Stimulated activated naive CD8-positive, alpha-beta T cell treated with anti-CD3 and anti-CD28 coated beads, Interleukin-15, amount 100 ng/mL, for 72 hours (primary cell): ENCODE measurements at regions not wholly inside any gene's neighbourhood (a gene's known extent, or its start where the extent isn't known, plus 50 kb on each side); places are given as distances from the start of the nearest gene placed in this dataset.
"Not testable (repeated sequence)": the region's sequence is repeated elsewhere in the genome, so short reads cannot be mapped to it uniquely, and the experiment has no call there.

Experiments
- ATAC-seq: fragments of 150-1000 bp; cut with Tn5 transposase; 2 replicates; pipeline ENCODE4 v1.10.0; 2021; ENCODE audit warnings: mild to moderate bottlenecking, moderate library complexity
- DNase-seq, 2 donors: peaks; one replicate each; pipeline ENCODE4 v3.0.0; 2021 to 2022
- H3K27ac Mint-ChIP-seq, 2 donors: one replicate each; pipeline ENCODE4 v1.8.0; 2022; ENCODE audit warnings: mild to moderate bottlenecking in 2 of 2, mixed read lengths in 2 of 2, moderate library complexity in 2 of 2
- H3K27me3 Mint-ChIP-seq: one replicate; pipeline ENCODE4 v1.8.0; 2022; ENCODE audit warnings: mixed read lengths
- H3K4me1 Mint-ChIP-seq: one replicate; pipeline ENCODE4 v1.8.0; 2022; ENCODE audit warnings: mild to moderate bottlenecking, mixed read lengths
- H3K4me3 Mint-ChIP-seq, 2 donors: one replicate each; pipeline ENCODE4 v1.8.0; 2022; ENCODE audit warnings: mild to moderate bottlenecking in 2 of 2, mixed read lengths in 2 of 2, moderate library complexity in 1 of 2
- H3K9me3 Mint-ChIP-seq, 2 donors: one replicate each; pipeline ENCODE4 v1.8.0; 2022; ENCODE audit warnings: mixed read lengths in 2 of 2

- ATAC-seq (no peak), DNase-seq (no peak)
- H3K27me3 Mint-ChIP-seq, result no peaks in the 10 kb centered on the region
- no peak overlapping the region for H3K4me3 Mint-ChIP-seq
- no peaks in the 10 kb centered on the region for H3K4me1 Mint-ChIP-seq
- no peaks in the 10 kb centered on the region for H3K9me3 Mint-ChIP-seq
- no peak overlapping the region for H3K27ac Mint-ChIP-seq
Measured at GRCh38 chrX:75873993-75874392, 88.9 kb upstream of the MAGEE2 start.

- DNase-seq, result no peak
- Mint-ChIP-seq H3K4me3 (no peak overlapping the region), H3K4me1 (no peaks in the 10 kb centered on the region), H3K27ac (no peak overlapping the region), H3K9me3 (no peaks in the 10 kb centered on the region), H3K27me3 (peaks cover 8% of the 10 kb centered on the region)
- no peak for ATAC-seq
Measured at GRCh38 chrX:75883446-75883845, 98.4 kb upstream of the MAGEE2 start.

DNA sequence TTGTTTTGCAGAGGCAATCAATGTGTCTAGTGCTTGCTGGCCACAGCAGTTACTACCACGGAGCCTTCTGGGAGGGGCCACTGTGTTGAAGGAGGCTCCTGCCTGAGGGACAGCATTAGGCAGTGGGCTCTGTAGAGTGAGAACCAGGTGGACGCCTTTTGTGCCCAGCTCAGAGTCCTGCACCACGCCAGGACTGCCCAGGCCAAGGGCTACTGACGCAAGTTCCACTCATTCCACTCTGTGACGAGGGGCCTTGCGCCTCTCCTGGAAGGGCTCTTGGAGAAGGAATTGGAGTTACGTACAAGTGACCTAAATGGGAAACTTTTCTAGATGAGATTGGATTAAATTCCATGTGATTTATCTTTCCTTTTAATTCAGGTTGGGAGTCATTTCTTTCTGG lies 102.8 kb upstream of the MAGEE2 start:
- DNase-seq (no peak), ATAC-seq (no peak)
- Mint-ChIP-seq H3K27ac (no peak overlapping the region), H3K4me1 (no peaks in the 10 kb centered on the region), H3K9me3 (no peaks in the 10 kb centered on the region), H3K27me3 (no peaks in the 10 kb centered on the region), H3K4me3 (no peak overlapping the region)

DNA sequence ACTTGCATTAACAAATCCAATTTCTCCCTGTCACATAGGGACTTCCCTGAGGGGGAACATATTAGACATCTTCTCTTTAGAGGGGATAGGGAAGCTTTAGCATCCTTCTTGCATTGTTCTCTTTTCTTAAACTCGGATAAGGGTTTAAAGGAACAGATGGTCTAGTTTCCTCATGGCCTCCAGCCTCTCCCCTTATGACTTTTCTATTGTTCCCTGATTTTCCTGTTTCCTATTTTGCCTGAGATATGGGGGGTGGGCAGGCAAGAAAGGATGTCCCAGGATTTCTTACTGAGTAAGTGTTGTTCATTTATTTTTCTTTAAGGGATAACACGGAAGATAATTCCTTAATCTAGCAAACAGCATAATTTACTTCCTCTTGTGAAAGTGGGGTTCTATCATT lies 107.7 kb upstream of the MAGEE2 start:
- Mint-ChIP-seq H3K27me3 (no peaks in the 10 kb centered on the region), H3K4me1 (no peaks in the 10 kb centered on the region), H3K9me3 (no peaks in the 10 kb centered on the region), H3K27ac (no peak overlapping the region), H3K4me3 (no peak overlapping the region)
- ATAC-seq (no peak), DNase-seq (no peak)

GRCh38 chrX:75893281-75893680 lies 108.2 kb upstream of the MAGEE2 start:
- Mint-ChIP-seq H3K27me3 (no peaks in the 10 kb centered on the region), H3K4me1 (no peaks in the 10 kb centered on the region), H3K27ac (no peak overlapping the region), H3K9me3 (no peaks in the 10 kb centered on the region), H3K4me3 (no peak overlapping the region)
- DNase-seq (no peak), ATAC-seq (no peak)

DNA sequence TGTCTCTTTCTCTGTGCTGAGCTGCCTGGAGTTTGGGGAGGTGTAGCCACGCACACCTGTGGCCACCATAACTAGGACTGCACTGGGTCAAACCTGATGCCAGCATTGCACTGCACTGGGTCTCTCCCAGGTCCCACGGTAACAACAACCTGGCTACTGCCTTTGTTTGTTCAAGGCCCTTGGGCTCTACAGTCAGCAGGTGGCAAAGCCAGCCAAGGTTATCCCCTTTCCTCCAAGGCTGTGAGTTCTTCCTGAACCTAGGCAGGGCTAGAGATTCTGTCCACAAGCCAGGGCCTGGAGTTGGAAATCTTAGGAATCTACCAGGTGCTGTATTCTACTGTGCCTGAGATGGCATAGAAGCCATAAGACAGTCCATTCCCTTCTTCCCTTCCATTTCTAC lies 126.7 kb upstream of the MAGEE2 start:
- Mint-ChIP-seq H3K4me1 (no peaks in the 10 kb centered on the region), H3K27me3 (no peaks in the 10 kb centered on the region), H3K27ac (no peak overlapping the region), H3K9me3 (no peaks in the 10 kb centered on the region), H3K4me3 (no peak overlapping the region)
- DNase-seq (no peak), ATAC-seq (no peak)

GRCh38 chrX:75957107-75957610 lies 172.1 kb upstream of the MAGEE2 start:
- Mint-ChIP-seq H3K27me3 (peaks cover 8% of the 10 kb centered on the region), H3K4me3 (no peak overlapping the region), H3K9me3 (no peaks in the 10 kb centered on the region)

DNA sequence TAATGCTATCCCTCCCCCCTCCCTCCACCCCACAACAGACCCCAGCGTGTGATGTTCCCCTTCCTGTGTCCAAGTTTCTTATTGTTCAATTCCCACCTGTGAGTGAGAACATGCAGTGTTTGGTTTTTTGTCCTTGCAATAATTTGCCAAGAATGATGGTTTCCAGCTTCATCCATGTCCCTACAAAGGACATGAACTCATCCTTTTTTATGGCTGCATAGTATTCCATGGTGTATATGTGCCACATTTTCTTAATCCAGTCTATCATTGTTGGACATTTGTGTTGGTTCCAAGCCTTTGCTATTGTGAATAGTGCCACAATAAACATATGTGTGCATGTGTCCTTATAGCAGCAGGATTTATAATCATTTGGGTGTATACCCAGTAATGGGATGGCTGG lies 176.3 kb upstream of the MAGEE2 start:
- not testable (repeated sequence) for H3K27ac Mint-ChIP-seq, DNase-seq, ATAC-seq, H3K4me3 Mint-ChIP-seq, H3K9me3 Mint-ChIP-seq, H3K27me3 Mint-ChIP-seq, H3K4me1 Mint-ChIP-seq

More at GRCh38 chrX:75957107-75957610, 172.1 kb upstream of the MAGEE2 start:
- Mint-ChIP-seq H3K27ac (no peak overlapping the region), H3K4me1 (no peaks in the 10 kb centered on the region)
- ATAC-seq, result no peak
- DNase-seq, result no peak

DNA sequence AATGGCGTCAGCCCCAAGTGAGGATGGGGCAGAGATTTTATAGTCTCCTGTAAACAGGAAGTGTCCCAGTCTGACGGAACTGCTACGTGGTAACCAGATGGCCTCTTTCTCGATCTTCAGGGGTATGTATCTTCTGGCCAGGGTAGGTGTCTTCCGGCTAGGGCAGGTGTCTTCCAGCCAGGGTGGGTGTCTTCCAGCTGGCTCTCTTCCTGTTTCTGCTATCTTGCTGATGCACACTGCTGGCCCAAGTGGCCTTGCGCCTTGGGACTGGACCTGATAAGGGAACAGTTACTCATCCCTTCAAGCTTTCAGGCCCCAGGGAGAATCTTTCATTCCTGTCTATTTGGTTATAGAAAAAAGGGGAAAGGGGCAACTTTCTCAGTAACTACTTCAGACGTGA lies 178.7 kb upstream of the MAGEE2 start:
- H3K27me3 Mint-ChIP-seq, result no peaks in the 10 kb centered on the region
- no peak overlapping the region for H3K4me3 Mint-ChIP-seq
- DNase-seq (no peak), ATAC-seq (no peak)
- no peaks in the 10 kb centered on the region for H3K4me1 Mint-ChIP-seq
- no peak overlapping the region for H3K27ac Mint-ChIP-seq
- H3K9me3 Mint-ChIP-seq, result no peaks in the 10 kb centered on the region

DNA sequence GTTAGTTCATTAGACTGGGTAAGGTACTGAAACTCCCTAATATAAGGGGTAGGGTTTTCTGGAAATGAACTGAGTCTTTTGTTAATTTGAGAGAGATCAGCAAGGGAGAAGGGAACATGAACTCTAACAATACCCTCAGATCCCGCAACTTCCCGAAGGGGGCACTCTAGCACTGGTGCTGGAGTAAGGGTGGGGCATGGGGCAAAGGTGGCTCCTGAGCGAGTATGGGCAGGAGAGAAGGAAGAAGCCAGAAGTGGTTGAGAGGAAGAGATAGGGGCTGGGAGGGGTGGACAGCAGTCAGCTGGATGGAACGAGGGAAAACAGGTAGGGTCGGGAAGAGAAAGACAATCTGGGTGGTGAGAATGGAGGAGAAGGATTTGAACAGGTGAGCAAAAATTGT lies 183.2 kb upstream of the MAGEE2 start:
- Mint-ChIP-seq H3K27me3 (no peaks in the 10 kb centered on the region), H3K9me3 (no peaks in the 10 kb centered on the region), H3K27ac (peak overlapping the region in 1 of 2 donors; percentile 57), H3K4me1 (no peaks in the 10 kb centered on the region), H3K4me3 (no peak overlapping the region)
- no peak for DNase-seq
- ATAC-seq, result no peak

DNA sequence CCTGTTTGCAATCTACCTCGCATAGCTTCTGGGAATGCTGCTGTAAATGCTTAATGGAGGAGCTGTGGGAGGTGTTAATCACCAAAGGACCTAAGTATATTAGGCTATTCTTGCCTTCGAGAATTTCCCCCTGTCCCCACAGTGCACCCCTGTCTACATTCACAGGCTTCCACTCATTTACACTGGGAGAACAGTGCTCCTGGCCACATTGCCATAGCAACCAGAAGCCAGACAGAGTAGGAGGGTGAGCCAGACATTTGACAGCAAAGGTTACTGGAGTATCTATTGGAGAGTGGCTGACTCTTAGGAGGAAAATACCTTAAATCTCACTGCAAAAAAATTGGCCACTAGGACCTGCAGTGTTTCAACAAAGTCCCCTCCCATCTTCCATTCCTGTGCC lies 185.9 kb upstream of the PBDC1 start:
- ATAC-seq (no peak), DNase-seq (no peak)
- H3K9me3 Mint-ChIP-seq, result no peaks in the 10 kb centered on the region
- H3K4me1 Mint-ChIP-seq, result no peaks in the 10 kb centered on the region
- peaks cover 17% of the 10 kb centered on the region for H3K27me3 Mint-ChIP-seq
- H3K4me3 Mint-ChIP-seq, result no peak overlapping the region
- H3K27ac Mint-ChIP-seq, result no peak overlapping the region

GRCh38 chrX:75989806-75990590 lies 182.9 kb upstream of the PBDC1 start:
- peaks cover 9% of the 10 kb centered on the region for H3K27me3 Mint-ChIP-seq
- DNase-seq (peak in 1 of 2 donors; percentile 9), ATAC-seq (peak; percentile 97)
- no peak overlapping the region for H3K4me3 Mint-ChIP-seq
- H3K9me3 Mint-ChIP-seq, result peaks cover 0 to 3% of the 10 kb centered on the region in 2 donors
- H3K27ac Mint-ChIP-seq, result no peak overlapping the region
- no peaks in the 10 kb centered on the region for H3K4me1 Mint-ChIP-seq

DNA sequence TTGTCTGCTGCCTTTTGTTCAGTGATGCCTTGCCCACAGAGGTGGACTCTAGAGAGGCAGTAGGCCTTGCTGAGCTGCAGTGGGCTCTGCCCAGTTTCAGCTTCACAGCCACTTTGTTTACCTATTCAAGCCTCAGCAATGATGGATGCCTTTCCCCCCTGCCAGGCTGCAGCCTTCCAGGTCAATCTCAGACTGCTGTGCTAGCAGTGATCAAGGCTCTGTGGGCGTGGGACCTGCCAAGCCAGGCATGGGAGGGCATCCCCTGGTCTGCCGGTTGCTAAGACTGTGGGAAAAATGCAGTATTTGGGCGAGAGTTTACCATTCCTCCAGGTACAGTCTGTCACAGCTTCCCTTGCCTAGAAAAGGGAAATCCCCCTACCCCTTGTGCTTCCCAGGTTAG lies 175.2 kb upstream of the PBDC1 start:
- DNase-seq (no peak), ATAC-seq (no peak)
- Mint-ChIP-seq H3K9me3 (peaks cover 0 to 7% of the 10 kb centered on the region in 2 donors), H3K4me1 (no peaks in the 10 kb centered on the region), H3K27me3 (no peaks in the 10 kb centered on the region), H3K27ac (no peak overlapping the region), H3K4me3 (no peak overlapping the region)

- Mint-ChIP-seq H3K9me3 (peaks cover 0 to 7% of the 10 kb centered on the region in 2 donors), H3K27me3 (peaks cover 9% of the 10 kb centered on the region), H3K4me1 (no peaks in the 10 kb centered on the region), H3K27ac (peak overlapping the region in 1 of 2 donors; percentile 78), H3K4me3 (no peak overlapping the region)
- ATAC-seq (no peak), DNase-seq (no peak)
Measured at GRCh38 chrX:76014321-76014720, 158.5 kb upstream of the PBDC1 start.

- DNase-seq (no peak), ATAC-seq (no peak)
- Mint-ChIP-seq H3K9me3 (no peaks in the 10 kb centered on the region), H3K4me1 (no peaks in the 10 kb centered on the region), H3K27ac (no peak overlapping the region), H3K4me3 (no peak overlapping the region), H3K27me3 (no peaks in the 10 kb centered on the region)
Measured at GRCh38 chrX:76026292-76026691, 146.6 kb upstream of the PBDC1 start.

GRCh38 chrX:76026751-76027150 lies 146.1 kb upstream of the PBDC1 start:
- H3K27ac Mint-ChIP-seq, result no peak overlapping the region
- ATAC-seq, result no peak
- no peak overlapping the region for H3K4me3 Mint-ChIP-seq
- H3K27me3 Mint-ChIP-seq, result no peaks in the 10 kb centered on the region
- no peak for DNase-seq
- no peaks in the 10 kb centered on the region for H3K4me1 Mint-ChIP-seq
- H3K9me3 Mint-ChIP-seq, result no peaks in the 10 kb centered on the region

DNA sequence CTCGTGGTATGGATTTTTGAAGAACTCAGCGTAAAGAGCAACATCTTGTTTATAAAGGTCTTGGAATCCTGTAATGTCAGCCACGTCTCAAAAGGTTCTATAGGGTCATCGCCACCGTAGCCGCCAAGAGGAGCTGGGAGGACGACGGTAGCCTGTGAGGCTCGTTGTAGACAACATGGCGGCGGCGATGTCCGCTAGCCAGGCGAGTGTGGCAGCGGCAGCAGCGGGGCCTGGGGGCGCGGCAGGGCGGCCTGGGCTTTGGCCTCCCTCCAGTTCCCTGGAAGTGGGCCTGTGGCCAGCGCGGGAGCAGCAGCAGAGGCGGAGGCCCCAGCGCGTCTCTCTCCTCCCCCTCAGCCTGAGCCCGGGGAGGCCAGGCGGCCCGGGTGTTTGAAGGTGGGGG lies 143.5 kb upstream of the PBDC1 start:
- DNase-seq (no peak), ATAC-seq (no peak)
- Mint-ChIP-seq H3K4me3 (no peak overlapping the region), H3K9me3 (no peaks in the 10 kb centered on the region), H3K27ac (no peak overlapping the region), H3K4me1 (no peaks in the 10 kb centered on the region), H3K27me3 (no peaks in the 10 kb centered on the region)
